IMR-90 (cell line): ENCODE measurements at regions not wholly inside any gene's neighbourhood (a gene's known extent, or its start where the extent isn't known, plus 50 kb on each side); places are given as distances from the start of the nearest gene placed in this dataset.

Experiments
- CEBPB ChIP-seq: IDR thresholded peaks from 2 replicates; pipeline ENCODE4 v1.6.1; 2012; ENCODE audit warnings: low read depth, low read length, improper control_type of control experiment
- CTCF ChIP-seq: conservative IDR thresholded peaks from 2 replicates; pipeline ENCODE4 v1.5.1; 2012; ENCODE audit warnings: mild to moderate bottlenecking, low read depth, low read length, improper control_type of control experiment
- POLR2A ChIP-seq: IDR thresholded peaks from 2 replicates; pipeline ENCODE4 v1.6.1; 2012; ENCODE audit warnings: mild to moderate bottlenecking, low read depth, low read length

DNA sequence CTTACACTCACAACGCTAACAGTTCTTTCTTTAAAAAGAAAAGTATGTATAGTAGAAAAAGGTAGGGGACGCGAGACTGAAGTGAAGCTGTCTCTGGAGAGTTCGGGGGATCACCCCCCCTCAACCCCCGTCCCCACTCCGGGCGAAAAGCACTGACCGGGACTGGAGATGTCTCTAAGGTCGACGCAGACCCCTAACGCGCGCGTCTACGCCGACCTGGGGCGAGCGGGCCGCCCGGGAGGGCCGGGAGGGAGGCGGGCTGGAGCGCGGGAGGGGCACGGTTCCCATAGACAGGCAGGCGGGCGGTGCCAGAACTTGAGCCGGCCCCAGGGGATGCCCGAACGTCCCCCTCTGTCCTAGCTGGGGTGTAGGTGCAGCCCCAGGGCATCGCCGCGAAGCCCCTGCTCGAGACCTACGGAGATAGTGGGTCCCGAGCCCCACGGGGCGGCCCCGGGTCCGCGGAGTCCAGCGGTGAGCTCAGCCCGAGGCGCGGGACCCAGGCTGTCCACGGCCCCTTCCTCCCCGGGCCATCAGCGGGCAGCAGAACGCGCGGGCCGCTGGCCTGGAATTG lies 82.2 kb downstream of the CHRNA1 start:
- TF ChIP-seq CTCF, result no peak
- TF ChIP-seq CEBPB, result no peak
- TF ChIP-seq POLR2A, result no peak
